Common myeloid progenitor, CD34-positive (primary cell): ENCODE measurements at regions not wholly inside any gene's neighbourhood (a gene's known extent, or its start where the extent isn't known, plus 50 kb on each side); places are given as distances from the start of the nearest gene placed in this dataset.

Experiments
- CTCF ChIA-PET: fragments of 350-600 bp; sonication (Branson Sonifier 250); formaldehyde crosslinking; loops from one replicate; lab custom pipeline; 2021; ENCODE audit warnings: antibody characterized with exemption; lab: Charles Lee
- POLR2A ChIA-PET: fragments of 350-600 bp; sonication (Branson Sonifier 250); formaldehyde crosslinking; loops from one replicate; lab custom pipeline; 2021; ENCODE audit warnings: antibody characterized with exemption; lab: Charles Lee
- DNase-seq, 3 donors: peaks; one replicate each; pipeline versions ENCODE4 v3.0.0 to v3.0.0-alpha.2; 2013
- H3K27ac ChIP-seq, 2 experiments: 1 replicate in 1 of 2; 2 replicates in 1 of 2; pipeline ENCODE4 v1.7.0; 2013; ENCODE audit warnings: inconsistent platforms in 2 of 2, low read length in 2 of 2, mild to moderate bottlenecking in 2 of 2, low read depth in 1 of 2, moderate library complexity in 1 of 2; ENCODE audit not compliant: severe bottlenecking in 2 of 2, insufficient read depth in 1 of 2, poor library complexity in 1 of 2
- H3K27me3 ChIP-seq, 5 experiments: replicated peaks in 2 of 5; 1 replicate in 3 of 5; 2 replicates in 2 of 5; pipeline versions ENCODE4 v1.6.1 to v1.7.0; 2013; ENCODE audit warnings: low read length in 4 of 5, mild to moderate bottlenecking in 2 of 5, moderate library complexity in 2 of 5, inconsistent platforms in 1 of 5; ENCODE audit not compliant: insufficient read depth in 5 of 5, control insufficient read depth in 4 of 5
- H3K36me3 ChIP-seq, 4 experiments: 1 replicate in 2 of 4; 2 replicates in 2 of 4; pipeline versions ENCODE4 v1.6.1 to v1.7.0; 2013; ENCODE audit warnings: low read length in 3 of 4, control low read depth in 1 of 4, mild to moderate bottlenecking in 1 of 4; ENCODE audit not compliant: control insufficient read depth in 4 of 4, insufficient read depth in 4 of 4
- H3K4me1 ChIP-seq, 4 experiments: 1 replicate in 3 of 4; 2 replicates in 1 of 4; pipeline versions ENCODE4 v1.6.1 to v1.7.1; 2013; ENCODE audit warnings: low read length in 3 of 4, mild to moderate bottlenecking in 3 of 4, control low read depth in 1 of 4, inconsistent platforms in 1 of 4, moderate library complexity in 1 of 4; ENCODE audit not compliant: control insufficient read depth in 4 of 4, insufficient read depth in 4 of 4; ENCODE audit errors: control extremely low read depth in 1 of 4
- H3K4me3 ChIP-seq, 7 experiments: 1 replicate in 4 of 7; 2 replicates in 3 of 7; pipeline versions ENCODE4 v1.5.1 to v1.7.0; 2013; ENCODE audit warnings: mild to moderate bottlenecking in 7 of 7, low read length in 6 of 7, moderate library complexity in 6 of 7, inconsistent platforms in 2 of 7, low read depth in 2 of 7, control low read depth in 1 of 7; ENCODE audit not compliant: insufficient read depth in 4 of 7, control insufficient read depth in 1 of 7; ENCODE audit errors: extremely low read depth in 1 of 7
- H3K9me3 ChIP-seq, 5 experiments: 1 replicate in 4 of 5; 2 replicates in 1 of 5; pipeline versions ENCODE4 v1.6.1 to v1.7.1; 2013; ENCODE audit warnings: low read length in 4 of 5, mild to moderate bottlenecking in 2 of 5, inconsistent platforms in 1 of 5, low read depth in 1 of 5, moderate library complexity in 1 of 5; ENCODE audit not compliant: control insufficient read depth in 4 of 5, insufficient read depth in 2 of 5; ENCODE audit errors: control extremely low read depth in 1 of 5
- WGBS: methylation state at CpG from one replicate; pipeline ENCODE4 v1.1.5; 2013; ENCODE audit not compliant: insufficient coverage; 5-methylcytosine and 5-hydroxymethylcytosine counted together

- 92% methylated on average over 1 of the region's 2 CpGs for WGBS
- POLR2A ChIA-PET: no interaction called here
- no peak for DNase-seq
- Histone ChIP-seq H3K36me3 (no peaks in the 10 kb centered on the region), H3K27me3 (peaks cover 0 to 3% (median 0%) of the 10 kb centered on the region in 5 experiments), H3K9me3 (no peaks in the 10 kb centered on the region), H3K4me1 (no peaks in the 10 kb centered on the region), H3K4me3 (no peak overlapping the region), H3K27ac (no peak overlapping the region)
- CTCF ChIA-PET: no interaction called here
These were observed 130.3 kb upstream of the EFNA5 start for GRCh38 chr5:107801061-107801460.

GRCh38 chr5:107799306-107799705 lies 128.6 kb upstream of the EFNA5 start:
- WGBS: 92% methylated on average over 7 of the region's 7 CpGs
- no peaks in the 10 kb centered on the region for H3K36me3 ChIP-seq
- no peaks in the 10 kb centered on the region for H3K9me3 ChIP-seq
- H3K27me3 ChIP-seq: peaks cover 0 to 3% (median 0%) of the 10 kb centered on the region in 5 experiments
- CTCF ChIA-PET: no interaction called here
- POLR2A ChIA-PET: no interaction called here
- H3K27ac ChIP-seq: no peak overlapping the region
- H3K4me1 ChIP-seq: no peaks in the 10 kb centered on the region
- no peak overlapping the region for H3K4me3 ChIP-seq
- DNase-seq: no peak

- no peaks in the 10 kb centered on the region for H3K27me3 ChIP-seq
- ChIA-PET CTCF (no interaction called here), POLR2A (no interaction called here)
- H3K9me3 ChIP-seq: no peaks in the 10 kb centered on the region
- no peak overlapping the region for H3K27ac ChIP-seq
- no peaks in the 10 kb centered on the region for H3K36me3 ChIP-seq
- DNase-seq: no peak
- WGBS: no CpG with 5 or more reads among the region's 3 CpGs
- H3K4me3 ChIP-seq: no peak overlapping the region
- no peaks in the 10 kb centered on the region for H3K4me1 ChIP-seq
These were observed 126.1 kb upstream of the EFNA5 start for GRCh38 chr5:107796797-107797196.

- Histone ChIP-seq H3K4me1 (no peaks in the 10 kb centered on the region), H3K27me3 (no peaks in the 10 kb centered on the region), H3K9me3 (no peaks in the 10 kb centered on the region), H3K27ac (no peak overlapping the region), H3K4me3 (no peak overlapping the region), H3K36me3 (no peaks in the 10 kb centered on the region)
- 100% methylated on average over 2 of the region's 3 CpGs for WGBS
- CTCF ChIA-PET: no interaction called here
- DNase-seq: no peak
- POLR2A ChIA-PET: no interaction called here
These were observed 124.0 kb upstream of the EFNA5 start for GRCh38 chr5:107794741-107795140.

- ChIA-PET POLR2A (no interaction called here), CTCF (no interaction called here)
- H3K4me1 ChIP-seq: no peaks in the 10 kb centered on the region
- no peaks in the 10 kb centered on the region for H3K27me3 ChIP-seq
- H3K27ac ChIP-seq: no peak overlapping the region
- H3K4me3 ChIP-seq: no peak overlapping the region
- H3K36me3 ChIP-seq: no peaks in the 10 kb centered on the region
- no peaks in the 10 kb centered on the region for H3K9me3 ChIP-seq
- DNase-seq: no peak
These were observed 122.2 kb upstream of the EFNA5 start for GRCh38 chr5:107792940-107793339.

GRCh38 chr5:107790671-107791070 lies 119.9 kb upstream of the EFNA5 start:
- no peak for DNase-seq
- Histone ChIP-seq H3K36me3 (no peaks in the 10 kb centered on the region), H3K27me3 (no peaks in the 10 kb centered on the region), H3K4me1 (no peaks in the 10 kb centered on the region), H3K4me3 (no peak overlapping the region), H3K27ac (no peak overlapping the region), H3K9me3 (no peaks in the 10 kb centered on the region)
- CTCF ChIA-PET: interaction anchor here (1.0 kb wide), 1 partner anchor 28 kb away, joined by 3 read pairs; no protein-coding TSS in a partner anchor
- POLR2A ChIA-PET: interaction anchor here (0.5 kb wide), 1 partner anchor 1383 kb away, joined by 3 read pairs; no protein-coding TSS in a partner anchor
- 100% methylated on average over 1 of the region's 4 CpGs for WGBS

GRCh38 chr5:107786424-107786823 lies 115.7 kb upstream of the EFNA5 start:
- Histone ChIP-seq H3K27ac (no peak overlapping the region), H3K36me3 (no peaks in the 10 kb centered on the region), H3K4me1 (no peaks in the 10 kb centered on the region), H3K27me3 (no peaks in the 10 kb centered on the region), H3K9me3 (no peaks in the 10 kb centered on the region), H3K4me3 (no peak overlapping the region)
- 100% methylated on average over 1 of the region's 1 CpG for WGBS
- POLR2A ChIA-PET: no interaction called here
- DNase-seq: no peak
- CTCF ChIA-PET: no interaction called here
